ENCODE measurements at regions not wholly inside any gene's neighbourhood (a gene's known extent, or its start where the extent isn't known, plus 50 kb on each side); places are given as distances from the start of the nearest gene placed in this dataset.
"Not testable (repeated sequence)": the region's sequence is repeated elsewhere in the genome, so short reads cannot be mapped to it uniquely, and the experiment has no call there.

DNA sequence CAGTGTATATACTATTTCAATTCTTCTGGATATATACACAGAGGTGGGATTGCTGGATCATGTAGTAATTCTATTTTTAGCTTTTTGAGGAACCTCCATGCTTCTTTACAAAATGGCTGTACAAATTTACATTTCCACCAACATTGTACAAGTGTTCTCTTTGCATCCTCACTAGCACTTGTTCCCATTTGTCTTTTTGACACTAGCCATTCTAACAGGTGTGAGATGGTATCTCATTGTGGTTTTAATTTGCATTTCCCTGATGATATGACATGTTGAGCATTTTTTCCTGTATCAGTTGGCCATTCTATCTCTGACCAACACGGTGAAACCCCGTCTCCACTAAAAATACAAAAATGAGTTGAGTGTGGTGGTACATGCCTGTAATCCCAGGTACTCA, 68.1 kb upstream of the PMEPA1 start:
- no peak for DNase-seq

DNA sequence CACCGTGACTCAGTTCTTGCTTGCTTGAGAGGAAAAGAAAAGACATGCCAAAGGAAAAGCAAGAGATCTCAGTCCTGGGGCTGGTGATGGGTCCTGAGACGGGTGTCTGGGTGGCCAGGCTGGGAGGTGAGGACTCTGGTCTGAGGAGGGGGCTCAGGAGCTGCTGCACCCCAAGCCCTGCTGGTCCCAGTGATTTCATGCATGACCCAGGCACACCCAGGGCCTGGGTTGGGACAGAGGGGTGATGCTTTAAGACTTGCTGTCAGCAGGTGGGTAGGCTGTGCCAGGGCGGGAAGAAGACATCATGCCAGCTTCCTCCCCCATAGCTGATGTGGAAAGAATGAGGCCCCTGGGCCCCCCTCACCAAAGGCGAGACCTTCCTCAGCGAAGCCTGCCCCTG, 65.1 kb upstream of the PMEPA1 start:
- DNase-seq = no peak

DNA sequence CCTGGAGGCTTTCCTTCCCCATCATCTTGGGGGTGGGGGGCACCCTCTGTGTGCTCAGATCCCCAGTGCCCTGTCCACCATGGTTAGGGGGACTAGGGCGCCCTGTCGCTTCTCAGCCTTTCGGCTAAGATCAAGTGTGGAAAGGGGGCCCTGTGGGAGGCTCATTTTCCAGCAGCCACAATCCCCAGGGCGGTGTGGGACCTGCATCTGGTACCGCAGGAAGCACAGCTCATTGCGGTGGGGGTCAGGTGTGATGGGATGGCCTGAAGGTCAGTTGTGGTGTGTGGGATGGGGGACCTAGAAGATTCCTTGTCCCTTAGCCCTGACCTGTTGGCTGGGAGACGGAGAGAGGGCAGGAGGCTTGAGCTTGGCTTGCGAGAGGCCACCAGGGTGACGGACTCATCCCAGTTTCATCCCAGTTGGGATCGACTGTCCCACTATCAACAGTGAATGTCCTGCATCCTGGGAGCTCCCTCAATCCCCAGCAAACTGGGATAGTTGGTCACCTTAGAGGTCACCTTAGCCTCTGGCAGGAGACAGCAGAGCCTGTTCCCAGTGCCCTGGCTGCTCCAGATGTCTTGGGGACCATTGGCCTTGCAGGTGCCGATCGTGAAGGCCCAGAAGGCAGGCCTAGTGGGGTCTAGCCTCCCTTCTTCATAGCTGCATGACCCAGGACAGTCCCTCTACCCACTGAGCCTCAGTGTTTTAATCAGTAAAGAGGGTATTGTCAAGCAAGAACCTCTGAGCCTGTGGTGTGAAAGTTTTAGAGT, 64.5 kb upstream of the PMEPA1 start:
- DNase-seq = no peak

- DNase-seq = no peak
These were observed 63.4 kb upstream of the PMEPA1 start for GRCh38 chr20:57773059-57773815.

- peak; percentile 33 for DNase-seq
These were observed 62.6 kb upstream of the PMEPA1 start for GRCh38 chr20:57772349-57772964.

- DNase-seq = no peak
These were observed 61.3 kb upstream of the PMEPA1 start for GRCh38 chr20:57770852-57771720.

DNA sequence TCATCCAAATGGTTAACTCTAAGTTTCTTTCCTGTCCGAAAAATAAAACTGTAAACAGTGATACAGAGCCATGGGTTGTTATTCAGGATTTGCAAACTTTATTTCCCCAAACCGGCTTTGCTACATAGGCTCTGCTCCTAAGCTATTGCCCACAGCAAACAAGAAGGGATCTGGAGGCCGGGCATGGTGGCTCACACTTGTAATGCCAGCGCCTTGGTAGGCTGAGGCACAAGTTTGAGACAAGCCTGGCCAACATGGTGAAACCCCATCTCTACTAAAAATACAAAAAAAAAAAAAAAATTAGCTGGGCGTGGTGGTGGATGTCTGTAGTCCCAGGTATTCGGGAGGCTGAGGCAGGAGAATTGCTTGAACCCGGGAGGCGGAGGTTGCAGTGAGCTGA, 60.6 kb upstream of the PMEPA1 start:
- DNase-seq = not testable (repeated sequence)

GRCh38 chr20:57769756-57770155, 59.9 kb upstream of the PMEPA1 start:
- DNase-seq = no peak

DNA sequence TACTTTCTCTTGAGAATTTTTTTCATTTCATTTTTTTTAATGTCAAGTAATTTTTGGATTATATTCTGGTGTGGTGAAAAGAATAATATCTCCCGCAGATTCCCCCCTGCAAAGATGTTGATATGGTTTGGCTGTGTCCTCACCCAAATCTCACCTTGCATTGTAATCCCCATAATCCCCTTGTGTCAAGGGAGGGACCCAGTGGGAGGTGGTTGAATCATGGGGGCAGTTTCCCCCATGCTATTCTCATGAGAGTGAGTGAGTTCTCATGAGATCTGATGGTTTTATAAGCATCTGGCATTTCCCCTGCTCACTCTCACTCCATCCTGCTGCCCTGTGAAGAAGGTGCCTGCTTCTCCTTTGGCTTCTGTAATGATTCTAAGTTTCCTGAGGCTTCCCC, 58.7 kb upstream of the PMEPA1 start:
- no peak for DNase-seq

GRCh38 chr20:57767441-57767840, 57.6 kb upstream of the PMEPA1 start:
- DNase-seq = no peak

- no peak for DNase-seq
These were observed 53.4 kb upstream of the PMEPA1 start for GRCh38 chr20:57763235-57763595.

DNA sequence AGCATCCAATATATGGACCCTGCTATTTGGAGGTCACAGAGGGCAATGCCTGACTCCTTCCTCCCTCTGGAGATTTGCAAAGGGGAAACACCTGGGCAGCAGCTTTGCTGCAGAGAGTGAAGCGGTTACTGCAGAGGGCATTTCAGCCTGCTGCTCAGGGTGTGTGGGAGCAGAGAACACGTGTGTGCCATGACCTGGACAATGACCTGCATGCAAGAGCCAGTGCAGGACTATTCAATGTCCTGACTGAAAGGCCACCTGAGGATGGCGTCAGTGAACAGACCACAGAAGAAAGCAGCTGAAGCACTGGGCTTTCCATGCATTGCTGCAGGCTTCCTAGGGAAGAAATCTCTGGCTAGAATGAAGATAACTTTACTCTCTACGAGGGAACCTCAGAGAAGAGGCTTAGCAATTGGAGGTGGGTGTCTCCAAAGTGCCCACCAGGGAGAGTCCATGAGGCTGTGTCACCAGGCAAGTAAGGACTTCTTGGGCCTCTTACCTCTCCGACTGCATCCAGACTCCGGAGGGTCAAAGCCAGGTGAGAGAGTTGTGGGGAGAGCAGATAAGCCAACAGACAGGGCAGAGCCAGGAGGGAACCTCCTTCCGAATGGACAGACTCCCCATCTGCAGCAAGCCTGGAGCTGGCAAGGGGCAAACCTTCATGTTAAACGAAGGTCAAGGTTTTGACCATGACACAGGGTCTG, 52.9 kb upstream of the PMEPA1 start:
- DNase-seq = no peak

DNA sequence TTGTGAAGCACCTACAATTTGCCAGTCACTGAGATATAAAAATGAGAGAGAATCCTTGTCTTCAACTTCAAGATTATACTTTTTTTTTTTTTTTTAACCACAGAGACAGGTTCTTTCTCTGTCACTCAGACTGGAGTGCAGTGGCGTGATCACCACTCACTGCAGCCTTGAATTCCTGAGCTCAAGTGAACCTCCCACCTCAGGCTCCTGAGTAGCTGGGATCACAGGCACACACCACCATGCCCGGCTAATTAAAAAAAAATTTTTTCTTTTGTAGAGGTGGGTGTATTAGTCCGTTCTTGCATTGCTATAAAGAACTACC, 51.6 kb upstream of the PMEPA1 start:
- no peak for DNase-seq

- DNase-seq = no peak
These were observed 51.0 kb upstream of the PMEPA1 start for GRCh38 chr20:57760698-57761412.

DNA sequence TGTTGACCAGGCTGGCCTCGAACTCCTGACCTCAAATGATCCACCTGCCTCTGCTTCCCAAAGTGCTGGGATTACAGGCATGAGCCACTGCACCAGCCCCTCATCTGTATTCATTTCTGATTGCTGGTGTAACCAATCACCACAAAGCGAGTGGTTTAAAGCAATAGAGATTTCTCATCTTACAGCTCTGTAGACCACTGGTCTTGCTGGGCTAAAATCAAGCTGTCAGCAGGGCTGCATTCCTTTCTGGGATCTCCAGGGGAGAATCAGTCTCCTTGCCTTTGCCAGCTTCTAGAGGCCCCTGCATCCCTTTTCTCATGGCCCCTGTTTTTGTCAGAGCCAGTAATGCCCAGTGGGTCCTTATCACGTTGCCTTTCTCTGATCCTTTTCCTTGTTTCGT, 49.9 kb upstream of the PMEPA1 start:
- no peak for DNase-seq
